ENCODE measurements at regions not wholly inside any gene's neighbourhood (a gene's known extent, or its start where the extent isn't known, plus 50 kb on each side); places are given as distances from the start of the nearest gene placed in this dataset.

- ChIA-PET CTCF (no interaction called here), POLR2A (no interaction called here)
- no peak for DNase-seq (ENCODE audit: extremely low spot score)
- TF ChIP-seq FOXM1 (IDR thresholded peaks at IDR 0.05; ENCODE audit: borderline replicate concordance) (no peak), SUZ12 (IDR thresholded peaks at IDR 0.05) (no peak), LEF1 (IDR thresholded peaks at IDR 0.05; ENCODE audit: borderline replicate concordance) (no peak), PKNOX1 (IDR thresholded peaks at IDR 0.05) (no peak), ZNF384 (IDR thresholded peaks at IDR 0.05) (no peak), ELF4 (IDR thresholded peaks at IDR 0.05) (no peak), CTBP1 (IDR thresholded peaks at IDR 0.05; ENCODE audit: borderline replicate concordance) (no peak), TARDBP (IDR thresholded peaks at IDR 0.05) (no peak), BHLHE40 (IDR thresholded peaks at IDR 0.05; ENCODE audit: borderline replicate concordance) (no peak), ARNT (IDR thresholded peaks at IDR 0.05) (no peak), SP1 (IDR thresholded peaks at IDR 0.05) (no peak), FOXA1 (IDR thresholded peaks at IDR 0.05) (no peak), FOXK2 (IDR thresholded peaks at IDR 0.05) (no peak), NFRKB (IDR thresholded peaks at IDR 0.05) (no peak), HDGF (IDR thresholded peaks at IDR 0.05; ENCODE audit: borderline replicate concordance) (no peak)
Observed at GRCh38 chr10:121409466-121410104, 188.7 kb downstream of the FGFR2 start.

GRCh38 chr10:121411004-121411403, 187.2 kb downstream of the FGFR2 start:
- ChIA-PET CTCF (no interaction called here), POLR2A (no interaction called here)
- TF ChIP-seq TARDBP (IDR thresholded peaks at IDR 0.05) (no peak), CTBP1 (IDR thresholded peaks at IDR 0.05; ENCODE audit: borderline replicate concordance) (no peak), FOXM1 (IDR thresholded peaks at IDR 0.05; ENCODE audit: borderline replicate concordance) (no peak), HDGF (IDR thresholded peaks at IDR 0.05; ENCODE audit: borderline replicate concordance) (no peak), ZNF384 (IDR thresholded peaks at IDR 0.05) (no peak), SUZ12 (IDR thresholded peaks at IDR 0.05) (no peak), ELF4 (IDR thresholded peaks at IDR 0.05) (no peak), FOXA1 (IDR thresholded peaks at IDR 0.05) (no peak), BHLHE40 (IDR thresholded peaks at IDR 0.05; ENCODE audit: borderline replicate concordance) (no peak), SP1 (IDR thresholded peaks at IDR 0.05) (no peak), LEF1 (IDR thresholded peaks at IDR 0.05; ENCODE audit: borderline replicate concordance) (no peak), PKNOX1 (IDR thresholded peaks at IDR 0.05) (no peak), NFRKB (IDR thresholded peaks at IDR 0.05) (no peak), L3MBTL2 (conservative IDR thresholded peaks at IDR 0.05) (no peak), FOXK2 (IDR thresholded peaks at IDR 0.05) (no peak), ARNT (IDR thresholded peaks at IDR 0.05) (no peak)
- DNase-seq (ENCODE audit: extremely low spot score) = no peak

- POLR2A ChIA-PET = no interaction called here
- DNase-seq (ENCODE audit: extremely low spot score) = no peak
- TF ChIP-seq FOXA1 (IDR thresholded peaks at IDR 0.05) (no peak), TARDBP (IDR thresholded peaks at IDR 0.05) (no peak), FOXM1 (IDR thresholded peaks at IDR 0.05; ENCODE audit: borderline replicate concordance) (no peak), ARNT (IDR thresholded peaks at IDR 0.05) (no peak)
- CTCF ChIA-PET = no interaction called here
Observed at GRCh38 chr10:121413951-121414350, 184.3 kb downstream of the FGFR2 start.

- CTCF ChIA-PET = interaction anchor here (0.6 kb wide), 1 partner anchor 411 kb away, joined by 3 read pairs; no protein-coding TSS in a partner anchor
- no peak for DNase-seq (ENCODE audit: extremely low spot score)
- POLR2A ChIA-PET = no interaction called here
- TF ChIP-seq FOXK2 (IDR thresholded peaks at IDR 0.05) (no peak), NFRKB (IDR thresholded peaks at IDR 0.05) (no peak), LEF1 (IDR thresholded peaks at IDR 0.05; ENCODE audit: borderline replicate concordance) (no peak)
Observed at GRCh38 chr10:121414366-121415062, 183.7 kb downstream of the FGFR2 start.

GRCh38 chr10:121415063-121415399, 183.2 kb downstream of the FGFR2 start:
- ChIA-PET POLR2A (no interaction called here), CTCF (interaction anchor here (0.6 kb wide), 1 partner anchor 410 kb away, joined by 3 read pairs; no protein-coding TSS in a partner anchor)
- no peak for DNase-seq (ENCODE audit: extremely low spot score)
- TF ChIP-seq HDGF (IDR thresholded peaks at IDR 0.05; ENCODE audit: borderline replicate concordance) (no peak), ELF4 (IDR thresholded peaks at IDR 0.05) (no peak), LEF1 (IDR thresholded peaks at IDR 0.05; ENCODE audit: borderline replicate concordance) (no peak), CTBP1 (IDR thresholded peaks at IDR 0.05; ENCODE audit: borderline replicate concordance) (no peak), ZNF384 (IDR thresholded peaks at IDR 0.05) (no peak), BHLHE40 (IDR thresholded peaks at IDR 0.05; ENCODE audit: borderline replicate concordance) (no peak), FOXA1 (IDR thresholded peaks at IDR 0.05) (no peak), FOXM1 (IDR thresholded peaks at IDR 0.05; ENCODE audit: borderline replicate concordance) (no peak), TARDBP (IDR thresholded peaks at IDR 0.05) (no peak), FOXK2 (IDR thresholded peaks at IDR 0.05) (no peak), NFRKB (IDR thresholded peaks at IDR 0.05) (no peak), ARNT (IDR thresholded peaks at IDR 0.05) (no peak), SP1 (IDR thresholded peaks at IDR 0.05) (no peak), PKNOX1 (IDR thresholded peaks at IDR 0.05) (no peak), L3MBTL2 (conservative IDR thresholded peaks at IDR 0.05) (no peak), SUZ12 (IDR thresholded peaks at IDR 0.05) (no peak)

- TF ChIP-seq SP1 (IDR thresholded peaks at IDR 0.05) (no peak), CTBP1 (IDR thresholded peaks at IDR 0.05; ENCODE audit: borderline replicate concordance) (no peak), ARNT (IDR thresholded peaks at IDR 0.05) (no peak), PKNOX1 (IDR thresholded peaks at IDR 0.05) (no peak), FOXA1 (IDR thresholded peaks at IDR 0.05) (no peak), BHLHE40 (IDR thresholded peaks at IDR 0.05; ENCODE audit: borderline replicate concordance) (no peak), TARDBP (IDR thresholded peaks at IDR 0.05) (no peak), ELF4 (IDR thresholded peaks at IDR 0.05) (no peak), FOXM1 (IDR thresholded peaks at IDR 0.05; ENCODE audit: borderline replicate concordance) (no peak), LEF1 (IDR thresholded peaks at IDR 0.05; ENCODE audit: borderline replicate concordance) (no peak), ZNF384 (IDR thresholded peaks at IDR 0.05) (no peak), HDGF (IDR thresholded peaks at IDR 0.05; ENCODE audit: borderline replicate concordance) (no peak), SUZ12 (IDR thresholded peaks at IDR 0.05) (no peak)
- POLR2A ChIA-PET = no interaction called here
- no peak for DNase-seq (ENCODE audit: extremely low spot score)
- CTCF ChIA-PET = interaction anchor here (0.7 kb wide), 1 partner anchor 13 kb away, joined by 12 read pairs; no protein-coding TSS in a partner anchor
Observed at GRCh38 chr10:121416071-121416470, 182.2 kb downstream of the FGFR2 start.

Data from HEK293T (cell line).